DMS 273 treated with DMSO at 0.1 percent for 48 hours (cell line): ENCODE measurements at regions not wholly inside any gene's neighbourhood (a gene's known extent, or its start where the extent isn't known, plus 50 kb on each side); places are given as distances from the start of the nearest gene placed in this dataset.
"Not testable (repeated sequence)": the region's sequence is repeated elsewhere in the genome, so short reads cannot be mapped to it uniquely, and the experiment has no call there.

Experiments
- DNase-seq: peaks from one replicate; lab custom pipeline; 2025; lab: John Stamatoyannopoulos, UW

DNA sequence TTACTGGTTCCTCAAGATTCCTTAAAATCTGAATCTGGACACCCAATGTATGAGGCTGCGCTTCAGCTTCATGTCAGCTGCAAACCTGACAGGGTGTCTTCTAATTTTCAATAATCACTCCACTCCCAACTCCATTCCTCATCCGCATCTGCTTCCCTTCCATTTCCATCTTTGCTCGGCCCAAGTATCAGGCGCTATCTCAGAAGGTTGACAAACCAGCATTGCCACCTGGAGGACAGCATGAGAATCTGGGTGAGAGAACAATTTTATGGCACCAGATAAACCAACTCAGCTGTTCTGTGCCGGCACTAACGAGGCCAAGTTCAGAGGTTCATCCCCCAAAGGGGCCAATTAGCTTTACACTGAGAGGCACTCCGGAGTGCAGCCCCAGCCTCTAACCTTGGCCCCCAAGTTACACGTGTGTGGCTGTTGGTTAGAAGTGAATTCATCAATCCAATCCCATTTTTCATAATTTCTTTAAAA is 79.1 kb upstream of the LMO2 start:
- no peak for DNase-seq

DNA sequence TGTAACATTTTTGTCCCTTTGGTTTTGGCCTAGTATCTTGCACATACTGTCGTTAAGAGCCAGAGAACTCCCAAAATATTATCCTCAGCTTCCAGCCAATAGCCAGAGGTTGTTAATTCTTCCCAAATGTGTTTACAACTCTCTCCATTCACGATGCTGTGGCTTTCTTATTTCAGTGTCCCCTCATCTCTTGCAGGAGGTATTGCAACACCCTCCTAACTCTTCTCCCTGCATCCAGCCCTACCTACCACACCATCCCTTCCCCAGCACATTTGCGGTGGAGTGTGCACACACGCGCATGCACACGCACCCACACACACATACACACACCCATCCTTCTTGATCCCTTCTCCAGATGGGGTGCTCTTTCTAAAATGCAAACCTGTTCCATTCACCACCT is 75.6 kb upstream of the LMO2 start:
- DNase-seq = no peak

DNA sequence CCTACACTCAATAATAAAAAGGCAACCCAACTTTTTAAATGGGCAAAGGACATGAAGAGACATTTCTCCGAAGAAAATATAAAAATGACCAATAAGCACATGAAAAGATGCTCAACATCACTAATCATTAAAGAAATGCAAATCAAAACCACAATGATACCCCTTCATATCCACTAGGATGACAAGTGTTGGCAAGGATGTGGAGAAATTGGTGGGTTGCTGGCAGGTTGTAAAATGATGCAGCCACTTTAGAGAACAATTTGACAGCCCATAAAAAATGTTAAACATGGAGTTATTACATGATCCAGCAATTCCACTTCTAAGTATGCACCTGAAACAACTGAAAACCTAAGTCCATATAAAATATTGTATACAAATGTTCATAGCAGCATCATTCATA is 73.2 kb upstream of the LMO2 start:
- no peak for DNase-seq

DNA sequence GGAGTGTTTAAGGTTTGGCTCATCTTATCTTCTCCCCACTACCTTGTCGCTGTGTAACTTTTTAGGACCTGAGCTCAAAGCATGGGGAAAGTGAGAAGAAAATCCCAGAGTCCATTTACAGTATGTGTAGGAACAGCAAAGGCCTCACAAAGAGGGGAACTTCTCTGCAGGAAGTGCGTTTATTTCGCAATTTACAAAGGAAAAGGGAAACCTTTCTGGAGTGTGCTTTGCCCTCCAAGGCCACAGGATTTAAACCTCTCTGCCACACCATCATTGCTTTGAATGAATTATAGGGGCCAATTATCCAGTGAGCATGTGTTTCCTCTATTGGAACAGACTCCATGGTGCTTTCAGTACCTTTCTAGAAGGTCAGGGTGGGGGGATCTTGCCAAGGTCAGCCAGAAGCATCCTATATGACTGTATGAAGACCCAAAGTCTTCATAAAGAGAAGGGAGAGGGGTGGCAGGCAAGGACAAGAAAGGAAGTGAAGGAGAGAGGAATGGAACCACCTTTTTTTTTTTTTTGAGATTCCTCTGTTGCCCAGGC is 68.1 kb upstream of the LMO2 start:
- no peak for DNase-seq

DNA sequence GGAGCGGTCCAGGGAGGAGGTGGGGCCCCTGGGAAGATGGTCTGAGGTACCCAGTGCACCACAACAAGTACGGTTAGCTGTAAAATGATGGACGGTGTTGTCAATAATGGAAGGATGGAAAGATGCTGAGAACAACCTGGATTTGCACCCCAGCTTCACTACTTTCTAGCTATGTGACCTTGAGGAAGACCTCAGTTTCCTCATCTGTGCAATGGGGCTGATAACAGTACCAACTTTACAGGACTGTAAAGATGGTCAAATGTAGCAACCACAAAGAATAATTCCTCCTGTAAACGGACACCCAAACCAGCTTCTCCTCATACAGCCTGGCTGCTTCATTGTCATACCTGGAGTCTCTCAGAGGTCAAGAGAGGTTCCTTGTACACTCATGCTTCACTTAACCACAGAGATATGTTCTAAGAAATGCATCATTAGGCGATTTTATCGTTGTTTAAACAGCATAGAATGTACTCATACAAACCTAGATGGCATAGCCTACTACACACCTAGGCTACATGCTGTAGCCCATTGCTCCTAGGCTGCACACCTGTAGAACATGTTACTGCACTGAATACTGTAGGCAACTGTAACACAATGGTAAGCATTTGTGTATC is 65.5 kb upstream of the LMO2 start:
- DNase-seq = no peak

DNA sequence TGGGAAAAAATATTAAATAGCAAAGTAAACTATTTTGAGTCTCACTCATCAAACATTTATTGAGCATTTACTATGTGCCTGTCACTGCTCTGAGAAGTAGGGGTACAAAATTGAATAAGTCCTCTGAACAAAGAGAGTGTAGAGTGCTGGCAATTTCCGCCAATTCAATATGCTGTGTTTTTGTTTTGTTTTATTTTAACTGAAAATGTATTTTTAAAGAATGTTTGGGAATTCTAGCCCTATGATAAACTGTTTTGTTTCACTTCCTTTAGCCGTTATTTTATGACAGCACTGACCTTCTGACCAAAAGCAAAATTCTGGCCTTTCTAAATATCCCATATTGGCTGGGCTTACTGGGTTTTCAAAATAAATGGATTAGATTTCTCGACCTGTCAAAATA is 64.7 kb upstream of the LMO2 start:
- DNase-seq = no peak

DNA sequence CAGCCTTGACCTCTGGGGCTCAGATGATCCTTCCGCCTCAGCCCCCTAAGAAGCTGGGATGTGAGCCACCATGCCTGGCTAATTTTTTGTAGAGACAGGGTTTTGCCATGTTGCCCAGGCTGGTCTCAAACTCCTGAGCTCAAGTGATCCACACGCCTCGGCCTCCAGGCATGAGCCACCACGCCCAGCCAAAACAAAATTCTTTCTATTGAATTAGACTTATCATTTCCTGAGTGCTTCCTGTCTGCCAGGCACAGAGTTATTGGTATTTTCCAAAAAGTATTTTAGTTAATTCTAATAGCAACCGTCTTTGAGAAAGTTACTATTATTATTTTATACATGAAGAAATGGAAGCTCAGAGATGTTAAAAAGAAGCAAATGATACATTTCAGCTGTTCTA is 61.4 kb upstream of the LMO2 start:
- no peak for DNase-seq

DNA sequence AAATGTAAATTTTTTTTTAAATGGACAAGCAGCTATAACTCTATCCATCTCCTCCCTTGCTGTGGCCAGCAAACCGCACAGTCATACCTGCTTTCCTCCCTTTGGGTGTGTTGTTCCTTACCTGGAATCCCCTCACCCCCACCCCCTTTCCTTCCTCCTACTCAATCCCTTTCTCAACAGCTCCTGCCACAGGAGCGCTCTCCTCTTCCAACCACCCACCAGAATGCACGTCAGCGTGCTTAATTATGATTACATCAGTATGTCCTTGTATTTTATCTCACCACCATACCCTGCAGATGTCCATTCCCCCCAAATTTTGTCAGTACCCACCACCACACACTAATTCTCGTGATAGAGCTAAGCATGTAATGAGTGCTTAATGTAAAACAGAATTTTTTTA is 60.9 kb upstream of the LMO2 start:
- no peak for DNase-seq

DNA sequence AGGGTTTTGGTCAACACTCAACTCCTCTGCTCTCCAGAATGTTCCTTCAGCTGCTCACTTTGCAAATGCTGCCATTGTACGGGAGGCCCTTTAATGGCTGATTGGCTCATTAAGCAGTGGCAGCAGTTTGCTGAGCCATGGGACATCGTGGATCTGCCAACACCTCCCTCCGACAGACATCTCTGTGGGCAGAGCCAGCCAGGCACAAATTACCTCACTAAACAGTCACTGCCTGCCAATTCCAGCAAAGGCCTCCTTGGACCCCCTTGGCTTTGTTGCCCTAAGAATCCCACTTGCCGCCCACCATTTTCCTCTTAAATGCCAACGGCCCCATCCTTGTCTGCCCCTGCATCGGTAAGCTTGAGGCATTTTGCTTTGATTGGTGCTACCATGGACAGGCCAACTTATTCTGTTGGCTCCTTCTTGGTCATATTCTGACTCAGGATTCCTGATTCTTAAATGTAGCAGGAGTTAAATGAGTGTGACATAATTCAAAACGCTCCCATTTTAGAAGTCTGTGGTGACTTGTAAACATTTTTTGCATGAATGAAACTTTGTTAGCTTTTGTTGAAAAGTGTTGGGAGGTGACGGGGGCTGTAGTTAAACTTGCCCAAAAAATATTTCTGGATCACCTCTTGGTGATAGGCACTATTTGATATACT is 57.5 kb upstream of the LMO2 start:
- no peak for DNase-seq

DNA sequence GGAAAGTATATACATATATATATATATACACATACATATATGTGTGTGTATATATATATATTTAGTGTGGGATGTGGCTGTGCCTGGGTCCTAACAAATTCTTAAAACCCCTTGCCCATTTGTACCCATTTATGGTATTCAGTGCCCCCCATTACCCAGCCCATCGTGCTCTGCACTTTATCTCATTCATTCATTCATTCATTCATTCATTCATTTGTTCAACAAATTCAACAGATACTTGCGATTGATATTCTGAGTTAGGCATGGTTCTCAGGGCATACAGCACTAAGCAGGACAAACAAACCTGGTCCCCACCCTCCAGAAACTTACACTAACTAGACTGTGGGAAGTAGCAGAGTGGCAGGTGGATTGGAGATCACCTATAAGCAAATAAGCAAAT is 56.6 kb upstream of the LMO2 start:
- no peak for DNase-seq

DNA sequence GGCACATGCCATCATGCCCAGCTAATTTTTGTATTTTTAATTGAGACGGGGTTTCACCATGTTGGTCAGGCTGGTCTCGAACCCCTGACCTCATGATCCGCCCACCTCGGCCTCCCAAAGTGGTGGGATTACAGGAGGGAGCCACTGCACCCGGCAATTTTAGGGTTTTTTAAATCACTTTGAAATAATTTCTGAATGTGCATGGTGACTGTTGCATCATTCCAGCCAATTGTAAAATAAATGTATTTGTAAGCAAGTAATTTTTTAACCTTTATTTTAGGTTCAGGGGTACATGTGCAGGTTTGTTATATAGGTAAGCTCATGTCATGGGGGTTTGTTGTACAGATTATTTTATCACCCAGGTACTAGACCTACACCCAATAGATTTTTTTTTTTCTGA is 56.0 kb upstream of the LMO2 start:
- not testable (repeated sequence) for DNase-seq

DNA sequence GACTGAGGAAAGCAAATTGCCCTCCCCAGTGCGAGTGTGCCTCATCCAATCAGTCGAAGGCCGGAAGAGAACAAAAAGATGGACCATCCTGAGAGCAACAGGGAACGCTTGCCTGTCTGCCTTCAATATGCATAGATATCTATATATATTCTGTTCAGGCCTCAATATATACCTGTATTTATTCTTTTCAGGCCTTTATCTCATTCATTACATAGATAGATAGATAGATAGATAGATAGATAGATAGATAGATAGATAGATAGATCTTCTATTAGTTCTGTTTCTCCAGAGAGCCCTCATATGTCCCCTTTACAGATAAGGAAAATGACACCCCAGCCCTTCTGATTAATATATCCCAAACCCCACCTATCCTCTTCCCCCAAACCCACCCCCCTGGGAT is 55.1 kb upstream of the LMO2 start:
- no peak for DNase-seq

DNA sequence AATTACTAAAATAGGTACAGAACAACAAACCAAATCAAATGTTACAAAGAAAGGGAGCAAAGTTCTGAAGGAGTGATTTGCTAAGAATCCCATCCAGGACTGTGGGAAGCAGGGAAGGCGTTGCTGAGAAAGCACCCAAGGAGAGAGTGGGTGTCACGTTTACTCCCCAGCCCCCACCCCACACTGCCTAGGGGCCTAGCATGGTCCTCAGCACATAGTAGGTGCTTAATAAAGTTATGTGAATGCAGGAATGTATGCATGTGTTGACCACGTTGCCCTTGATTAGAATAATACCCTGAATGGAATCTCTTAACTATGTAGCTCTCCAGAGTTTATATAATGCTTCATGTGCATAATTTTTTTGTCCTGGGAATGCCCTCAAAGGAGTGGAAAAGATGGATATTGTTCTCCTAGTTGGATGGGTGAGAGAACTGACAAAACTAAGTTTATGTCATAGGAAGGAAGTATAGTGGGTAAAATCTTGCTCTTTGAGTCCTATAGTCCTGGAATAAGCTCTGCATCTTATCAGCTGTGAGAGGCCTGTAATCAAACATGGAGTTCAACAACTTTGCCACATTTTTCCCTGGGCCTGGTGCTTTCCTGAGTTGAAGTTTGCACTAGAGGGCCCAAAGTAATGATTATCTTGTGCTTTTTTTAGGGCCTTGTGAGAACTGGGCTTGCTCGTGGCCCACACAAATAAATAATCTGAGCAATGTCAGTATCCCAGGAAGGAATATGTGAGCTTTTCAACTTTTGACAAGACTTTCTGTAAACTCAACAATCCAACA is 53.8 kb upstream of the LMO2 start:
- no peak for DNase-seq

DNA sequence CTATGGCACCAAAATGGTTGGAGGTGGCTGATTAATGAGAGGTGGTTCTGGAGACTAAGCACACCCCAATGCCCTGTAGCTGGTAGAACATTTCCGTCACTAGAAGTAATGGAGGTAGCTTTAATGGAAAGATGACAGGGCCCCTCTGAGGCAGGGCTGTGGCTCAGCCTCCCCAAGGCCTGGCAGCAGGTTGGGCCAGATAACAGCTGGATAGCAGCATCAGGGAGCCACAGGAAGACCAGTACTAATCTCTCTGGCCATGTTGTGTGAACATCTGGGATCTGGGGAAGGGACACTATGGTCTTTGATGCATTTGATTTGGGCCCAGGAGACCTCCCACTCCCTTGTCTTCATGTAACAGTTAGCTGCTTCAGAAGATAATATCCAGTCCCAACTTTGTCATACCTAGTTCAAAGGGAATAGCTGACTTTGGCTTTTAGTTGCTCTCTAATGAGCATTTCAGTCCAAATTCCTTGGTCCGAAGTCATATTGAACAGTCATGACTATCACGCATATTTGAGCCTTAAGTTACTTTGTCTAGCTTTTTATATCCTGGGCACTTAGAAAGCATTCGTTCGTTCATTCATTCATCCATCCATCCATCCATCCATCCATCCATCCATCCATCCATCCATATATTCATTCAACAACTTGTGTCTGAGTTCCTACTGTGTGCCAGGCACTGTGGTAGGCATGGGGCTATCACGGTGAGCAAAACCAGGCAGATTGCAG is 53.0 kb upstream of the LMO2 start:
- DNase-seq = no peak

DNA sequence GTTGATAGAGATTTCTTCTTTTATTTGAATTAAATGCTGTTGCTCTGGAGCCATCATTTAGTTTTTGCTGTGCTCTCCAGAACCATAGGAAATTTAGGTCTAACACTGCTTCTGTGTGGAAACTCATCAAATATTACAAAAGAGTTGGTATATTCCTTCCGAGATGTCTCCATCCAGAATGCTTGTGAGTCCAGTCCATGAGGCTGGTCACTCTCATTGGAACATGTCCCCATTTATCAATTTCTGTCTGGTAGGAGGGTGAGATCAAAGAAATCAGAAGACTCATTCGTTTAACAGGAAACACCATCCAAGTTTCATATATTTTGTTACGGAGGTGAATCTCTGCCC is 52.4 kb upstream of the LMO2 start:
- no peak for DNase-seq

DNA sequence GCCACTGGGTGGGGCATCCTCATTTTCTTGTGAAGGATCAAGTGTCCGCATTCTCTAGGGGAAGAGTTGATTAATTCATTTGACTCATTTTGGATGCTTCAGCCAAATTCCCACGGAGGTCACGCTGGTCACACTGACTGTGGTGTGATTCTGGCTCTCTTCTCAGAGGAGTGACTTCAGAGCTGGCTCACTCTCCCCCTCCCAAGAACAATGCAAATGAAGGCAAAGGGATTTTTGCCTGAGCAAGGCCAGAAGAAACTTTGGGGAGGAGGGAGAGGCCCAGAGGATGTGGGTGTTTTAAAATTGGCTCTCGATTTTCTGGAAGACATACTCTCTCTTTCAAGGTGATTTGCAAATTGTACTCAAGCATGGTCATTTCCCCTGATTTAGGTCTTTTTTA is 51.1 kb upstream of the LMO2 start:
- no peak for DNase-seq

DNA sequence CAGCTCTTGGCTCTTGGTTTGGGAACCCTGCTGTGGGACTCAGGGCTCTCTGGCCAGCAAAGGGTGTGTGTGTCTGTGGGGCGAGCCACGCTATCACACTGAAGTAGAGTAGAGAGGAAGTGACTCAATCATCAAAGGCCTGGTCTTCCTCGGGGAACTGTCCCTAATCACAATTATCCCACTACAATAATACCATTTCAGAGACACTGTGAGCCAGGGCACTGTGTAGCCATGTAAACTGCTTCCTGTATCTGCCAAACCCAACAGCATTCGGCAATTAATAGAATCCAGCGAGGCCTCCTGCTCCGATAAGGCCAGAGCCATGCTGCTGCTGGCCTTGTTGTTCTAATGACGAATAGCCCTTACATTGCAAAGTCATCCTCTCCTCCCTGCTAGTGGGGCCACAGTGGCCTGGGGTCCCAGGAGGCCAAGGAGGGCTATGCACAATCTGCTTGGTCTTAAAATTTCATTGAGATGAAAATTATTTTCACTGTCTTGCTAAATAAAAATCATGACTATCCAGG is 49.8 kb upstream of the LMO2 start:
- no peak for DNase-seq
